HepG2 (cell line): ENCODE measurements at regions not wholly inside any gene's neighbourhood (a gene's known extent, or its start where the extent isn't known, plus 50 kb on each side); places are given as distances from the start of the nearest gene placed in this dataset.

ENCODE experiments used
- ATAC-seq: fragments of 200-7000 bp; cut with Tn5 transposase; 3 replicates; pipeline ENCODE4 v1.9.1; 2020; ENCODE audit warnings: mild to moderate bottlenecking, moderate library complexity
- BruUV-seq: library from RNA; stranded (reverse); fragments of 400-500 nt; replicated peaks from 2 replicates; lab custom pipeline; 2021; lab: Mats Ljungman, UMichigan
- CTCF ChIA-PET: fragments of 300-600 bp; formaldehyde crosslinking; extraction: SDS; loops from one replicate; lab custom pipeline; 2021; ENCODE audit warnings: low total read pairs, inconsistent platforms, low intra/inter-chr PET ratio; lab: Yijun Ruan, JAX
- POLR2A ChIA-PET: fragments of 350-600 bp; sonication (Branson Sonifier 250); formaldehyde crosslinking; loops from one replicate; lab custom pipeline; 2020; ENCODE audit warnings: antibody characterized with exemption, inconsistent platforms; lab: Yijun Ruan, JAX
- DNase-seq: peaks from one replicate; pipeline ENCODE4 v3.0.0-alpha.2; 2015; ENCODE audit warnings: low spot score
- FAIRE-seq: peaks from 3 replicates; lab custom pipeline; 2011; peaks lifted over from hg19 to GRCh38; lab: Jason Lieb, UNC
- H2AFZ ChIP-seq: one replicate; pipeline ENCODE4 v1.6.1; 2011; ENCODE audit warnings: low read length, inconsistent platforms
- H3K27ac ChIP-seq: fragments of 300-600 bp; 3 replicates; pipeline ENCODE4 v1.8.0; 2011; ENCODE audit warnings: mixed run types, mild to moderate bottlenecking, mixed read lengths, low read length, inconsistent platforms; ENCODE audit not compliant: insufficient read depth; ENCODE audit errors: extremely low read length
- H3K27me3 ChIP-seq, 2 experiments: fragments of 200-600 bp in 1 of 2; 2 replicates in 1 of 2; 3 replicates in 1 of 2; pipeline versions ENCODE4 v1.6.0 to v1.8.0; 2011; ENCODE audit warnings: low read length in 2 of 2, mild to moderate bottlenecking in 2 of 2, moderate library complexity in 2 of 2, inconsistent platforms in 1 of 2; ENCODE audit not compliant: insufficient read depth in 2 of 2, control insufficient read depth in 1 of 2
- H3K36me3 ChIP-seq, 2 experiments: fragments of 200-600 bp in 1 of 2; replicated peaks in 1 of 2; 2 replicates in 1 of 2; 3 replicates in 1 of 2; pipeline versions ENCODE4 v1.5.1 to v1.8.0; 2011; ENCODE audit warnings: low read length in 2 of 2, inconsistent platforms in 1 of 2; ENCODE audit not compliant: insufficient read depth in 2 of 2, control insufficient read depth in 1 of 2
- H3K4me1 ChIP-seq: 2 replicates; pipeline ENCODE4 v1.5.1; 2012; ENCODE audit warnings: low read length, inconsistent platforms; ENCODE audit not compliant: insufficient read depth
- H3K4me2 ChIP-seq: 2 replicates; pipeline ENCODE4 v1.6.0; 2011; ENCODE audit warnings: low read depth, low read length, inconsistent platforms
- H3K4me3 ChIP-seq, 3 experiments: fragments of 200-600 bp in 1 of 3; sonication (generic), shearing (Covaris generic) in 1 of 3; replicated peaks in 1 of 3; 2 replicates each; pipeline ENCODE4 v1.5.1; 2011 to 2016; ENCODE audit warnings: low read length in 3 of 3, inconsistent platforms in 2 of 3, low read depth in 2 of 3, mild to moderate bottlenecking in 2 of 3, control low read depth in 1 of 3, mixed read lengths in 1 of 3; ENCODE audit not compliant: insufficient read depth in 1 of 3
- H3K79me2 ChIP-seq: one replicate; pipeline ENCODE4 v1.6.1; 2011; ENCODE audit warnings: low read length, inconsistent platforms; ENCODE audit not compliant: insufficient read depth
- H3K9ac ChIP-seq: 2 replicates; pipeline ENCODE4 v1.6.0; 2011; ENCODE audit warnings: mild to moderate bottlenecking, low read depth, low read length, inconsistent platforms; ENCODE audit not compliant: insufficient read depth
- H3K9me3 ChIP-seq: 2 replicates; pipeline ENCODE4 v1.5.1; 2012; ENCODE audit warnings: mild to moderate bottlenecking, low read length
- H4K20me1 ChIP-seq: 2 replicates; pipeline ENCODE4 v1.6.0; 2011; ENCODE audit warnings: inconsistent platforms, mild to moderate bottlenecking, low read length, moderate library complexity; ENCODE audit not compliant: insufficient read depth
- ESRRA ChIP-seq: sonication (generic); formaldehyde crosslinking; IDR thresholded peaks from 2 replicates; pipeline ENCODE4 v1.5.1; 2020; ENCODE audit warnings: mild to moderate bottlenecking, low read depth, missing genetic modification reagents
- NPAS2 ChIP-seq: sonication (generic); formaldehyde crosslinking; IDR thresholded peaks from 2 replicates; pipeline ENCODE4 v1.8.0; 2022; ENCODE audit warnings: mild to moderate bottlenecking, missing genetic modification reagents, borderline replicate concordance
- NR2F6 ChIP-seq, 2 experiments: IDR thresholded peaks; 2 replicates each; pipeline ENCODE4 v1.6.1; 2016; ENCODE audit warnings: antibody characterized with exemption in 1 of 2, mild to moderate bottlenecking in 1 of 2
- PHF5A ChIP-seq: IDR thresholded peaks from one replicate; pipeline ENCODE4 v1.6.1; 2018; ENCODE audit warnings: low read depth, missing genetic modification reagents; ENCODE audit not compliant: unreplicated experiment
- RBFOX2 ChIP-seq: fragments of 200-400 bp; formaldehyde crosslinking; IDR thresholded peaks from 2 replicates; pipeline ENCODE4 v1.6.1; 2017; ENCODE audit warnings: low read depth, mild to moderate bottlenecking, low read length
- SNAPC2 ChIP-seq: sonication (generic); formaldehyde crosslinking; IDR thresholded peaks from 2 replicates; pipeline ENCODE4 v1.8.1; 2022; ENCODE audit warnings: mild to moderate bottlenecking, missing genetic modification reagents
- TCF7L2 ChIP-seq: IDR thresholded peaks from 2 replicates; pipeline ENCODE4 v1.6.1; 2011; ENCODE audit warnings: mild to moderate bottlenecking, low read depth, low read length, moderate library complexity
- ZMYM4 ChIP-seq: sonication (generic); formaldehyde crosslinking; IDR thresholded peaks from 2 replicates; pipeline ENCODE4 v1.8.1; 2023; ENCODE audit warnings: mild to moderate bottlenecking, missing genetic modification reagents
- ZNF431 ChIP-seq: sonication (generic); formaldehyde crosslinking; IDR thresholded peaks from 2 replicates; pipeline ENCODE4 v1.9.0; 2022; ENCODE audit warnings: missing genetic modification reagents, low read depth, mild to moderate bottlenecking, borderline replicate concordance
- ZNF547 ChIP-seq: sonication (generic); formaldehyde crosslinking; IDR thresholded peaks from 2 replicates; pipeline ENCODE4 v1.5.1; 2020; ENCODE audit warnings: mild to moderate bottlenecking, missing genetic modification reagents
- ZNF562 ChIP-seq: sonication (generic); formaldehyde crosslinking; IDR thresholded peaks from 2 replicates; pipeline ENCODE4 v1.8.0; 2022; ENCODE audit warnings: missing genetic modification reagents, borderline replicate concordance
- ZNF720 ChIP-seq: sonication (generic); formaldehyde crosslinking; IDR thresholded peaks from 2 replicates; pipeline ENCODE4 v1.4.0; 2020; ENCODE audit warnings: missing genetic modification reagents
- ZSCAN22 ChIP-seq: sonication (generic); formaldehyde crosslinking; IDR thresholded peaks from 2 replicates; pipeline ENCODE4 v1.4.0; 2020; ENCODE audit warnings: mild to moderate bottlenecking, missing genetic modification reagents
- WGBS: methylation state at CpG from one replicate; pipeline ENCODE4 v1.1.6; 2017; ENCODE audit warnings: low lambda C conversion rate; 5-methylcytosine and 5-hydroxymethylcytosine counted together
- in situ Hi-C: cut with HindIII; loops from 2 replicates; pipeline ENCODE4 v1.10.0; 2017; ENCODE audit warnings: low pct_unique_long_range_greater_than_20kb; ENCODE audit not compliant: extremely low pct_ligation_motif_present
- intact Hi-C: fragments of 100-400 bp; cut with micrococcal nuclease; formaldehyde crosslinking; loops from one replicate; pipeline ENCODE4 v1.10.0; 2022; ENCODE audit not compliant: unreplicated experiment
- TF ChIP-seq, protein P1 (sequence below): IDR thresholded peaks from 2 replicates; pipeline ENCODE4 v1.6.1; 2016; ENCODE audit warnings: missing compliant biosample characterization, missing genetic modification reagents, borderline replicate concordance

DNA sequence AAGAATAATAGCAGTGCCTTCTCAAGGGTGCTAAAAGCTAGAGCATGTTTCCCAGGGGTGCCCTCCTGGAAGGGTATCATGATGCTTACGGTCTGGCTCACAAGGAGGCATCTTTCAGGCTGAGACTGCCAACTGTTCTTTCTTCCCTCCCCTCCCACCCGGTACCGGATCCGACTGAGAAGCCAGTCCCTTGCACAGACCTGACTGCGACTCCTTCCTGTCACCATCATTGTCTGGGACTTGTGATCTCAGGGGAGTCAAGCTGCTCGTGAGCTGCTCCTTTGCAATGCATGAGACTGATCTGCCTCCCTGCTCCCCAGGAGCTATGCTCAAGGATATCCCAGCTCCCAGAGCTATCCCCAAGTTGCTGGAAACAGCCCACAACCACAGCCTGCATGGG is 170.8 kb downstream of the GADD45G start:
- TF ChIP-seq PHF5A = no peak
- TF ChIP-seq RBFOX2 = no peak
- TF ChIP-seq ZNF431 (CRISPR knock-in tag) = no peak
- no peak for TF ChIP-seq SNAPC2 (CRISPR knock-in tag)
- TF ChIP-seq ZNF562 (CRISPR knock-in tag) = no peak
- no peak for TF ChIP-seq NPAS2 (CRISPR knock-in tag)
- TF ChIP-seq NR2F6 (IDR thresholded peaks at IDR 0.05) = no peak
- TF ChIP-seq NR2F6 (CRISPR knock-in tag; IDR thresholded peaks at IDR 0.05) = no peak
- no peak for TF ChIP-seq TCF7L2
- TF ChIP-seq ZMYM4 (CRISPR knock-in tag) = no peak
- no peak for TF ChIP-seq ZNF547 (CRISPR knock-in tag)
- no peak for TF ChIP-seq ZNF720 (CRISPR knock-in tag)
- no peak for TF ChIP-seq ZSCAN22
- TF ChIP-seq, protein P1, sequence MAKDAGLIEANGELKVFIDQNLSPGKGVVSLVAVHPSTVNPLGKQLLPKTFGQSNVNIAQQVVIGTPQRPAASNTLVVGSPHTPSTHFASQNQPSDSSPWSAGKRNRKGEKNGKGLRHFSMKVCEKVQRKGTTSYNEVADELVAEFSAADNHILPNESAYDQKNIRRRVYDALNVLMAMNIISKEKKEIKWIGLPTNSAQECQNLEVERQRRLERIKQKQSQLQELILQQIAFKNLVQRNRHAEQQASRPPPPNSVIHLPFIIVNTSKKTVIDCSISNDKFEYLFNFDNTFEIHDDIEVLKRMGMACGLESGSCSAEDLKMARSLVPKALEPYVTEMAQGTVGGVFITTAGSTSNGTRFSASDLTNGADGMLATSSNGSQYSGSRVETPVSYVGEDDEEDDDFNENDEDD (CRISPR knock-in tag) = no peak
- TF ChIP-seq ESRRA (CRISPR knock-in tag) = no peak
- Histone ChIP-seq H3K9me3 (no peaks in the 10 kb centered on the region), H3K4me2 (no peak overlapping the region), H3K27ac (no peak overlapping the region), H3K9ac (no peak overlapping the region), H4K20me1 (no peaks in the 10 kb centered on the region), H2AFZ (no peak overlapping the region), H3K4me1 (no peaks in the 10 kb centered on the region), H3K27me3 (peaks cover 0 to 8% of the 10 kb centered on the region in 2 experiments; a peak in 2 of 5 replicates), H3K36me3 (no peaks in the 10 kb centered on the region), H3K4me3 (no peak overlapping the region), H3K79me2 (no peaks in the 10 kb centered on the region)
- no peak for DNase-seq
- intact Hi-C loops = no loop called here
- POLR2A ChIA-PET = no interaction called here
- in situ Hi-C loops = no loop called here
- no peak for ATAC-seq
- CTCF ChIA-PET = no interaction called here
- 45% methylated on average over 6 of the region's 6 CpGs for WGBS
- FAIRE-seq = no peak
- BruUV-seq = no TSS peak
